Fibroblast of lung (primary cell): ENCODE measurements at regions not wholly inside any gene's neighbourhood (a gene's known extent, or its start where the extent isn't known, plus 50 kb on each side); places are given as distances from the start of the nearest gene placed in this dataset.

ENCODE experiments used
- EZH2 ChIP-seq: IDR thresholded peaks from 2 replicates; pipeline ENCODE4 v1.5.1; 2012; ENCODE audit warnings: low read length, control low read depth, mild to moderate bottlenecking; ENCODE audit errors: missing control alignments
- TF ChIP-seq, protein P1 (sequence below), 2 donors: IDR thresholded peaks in 1 of 2; conservative IDR thresholded peaks in 1 of 2; 1 replicate in 1 of 2; 2 replicates in 1 of 2; pipeline ENCODE4 v1.5.1; 2011 to 2012; ENCODE audit warnings: low read length in 2 of 2, control low read depth in 1 of 2, inconsistent platforms in 1 of 2, low read depth in 1 of 2, mild to moderate bottlenecking in 1 of 2

DNA sequence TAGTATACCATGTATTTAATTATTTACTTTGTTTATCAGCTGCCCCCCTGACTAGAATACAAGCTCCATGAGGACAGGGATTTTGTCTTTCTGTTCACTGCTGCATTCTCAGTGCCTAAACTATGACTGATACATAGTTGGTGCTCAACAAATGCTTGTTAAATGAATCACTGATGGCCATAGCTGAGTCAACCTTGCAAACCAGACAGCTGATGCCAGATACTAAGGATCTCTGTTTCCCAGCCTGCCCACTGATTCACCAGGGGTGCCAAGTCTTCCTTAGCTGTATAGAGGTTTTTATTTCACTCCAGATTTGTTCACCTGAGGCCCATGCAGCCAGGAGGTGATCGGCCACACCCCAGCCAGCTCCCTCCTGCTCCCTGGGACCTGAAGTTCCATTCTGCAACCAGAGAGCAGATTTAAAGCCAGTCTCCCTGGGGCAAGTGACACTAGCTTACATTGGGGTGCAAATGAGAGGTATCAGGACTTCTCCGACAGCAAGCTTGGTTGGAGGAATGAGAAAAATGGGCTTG lies 92.2 kb downstream of the C1QL2 start:
- TF ChIP-seq, protein P1, sequence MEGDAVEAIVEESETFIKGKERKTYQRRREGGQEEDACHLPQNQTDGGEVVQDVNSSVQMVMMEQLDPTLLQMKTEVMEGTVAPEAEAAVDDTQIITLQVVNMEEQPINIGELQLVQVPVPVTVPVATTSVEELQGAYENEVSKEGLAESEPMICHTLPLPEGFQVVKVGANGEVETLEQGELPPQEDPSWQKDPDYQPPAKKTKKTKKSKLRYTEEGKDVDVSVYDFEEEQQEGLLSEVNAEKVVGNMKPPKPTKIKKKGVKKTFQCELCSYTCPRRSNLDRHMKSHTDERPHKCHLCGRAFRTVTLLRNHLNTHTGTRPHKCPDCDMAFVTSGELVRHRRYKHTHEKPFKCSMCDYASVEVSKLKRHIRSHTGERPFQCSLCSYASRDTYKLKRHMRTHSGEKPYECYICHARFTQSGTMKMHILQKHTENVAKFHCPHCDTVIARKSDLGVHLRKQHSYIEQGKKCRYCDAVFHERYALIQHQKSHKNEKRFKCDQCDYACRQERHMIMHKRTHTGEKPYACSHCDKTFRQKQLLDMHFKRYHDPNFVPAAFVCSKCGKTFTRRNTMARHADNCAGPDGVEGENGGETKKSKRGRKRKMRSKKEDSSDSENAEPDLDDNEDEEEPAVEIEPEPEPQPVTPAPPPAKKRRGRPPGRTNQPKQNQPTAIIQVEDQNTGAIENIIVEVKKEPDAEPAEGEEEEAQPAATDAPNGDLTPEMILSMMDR (conservative IDR thresholded peaks at IDR 0.05 in 1 of 2, IDR thresholded peaks at IDR 0.05 in 1 of 2; ENCODE audit: low read depth in 1 of 2, low read length in 2 of 2): no peak
- TF ChIP-seq EZH2: no peak
